Activated naive CD4-positive, alpha-beta T cell treated with anti-CD3 and anti-CD28 coated beads, Interleukin-2, amount 50 U/mL, for 72 hours (primary cell): ENCODE measurements at regions not wholly inside any gene's neighbourhood (a gene's known extent, or its start where the extent isn't known, plus 50 kb on each side); places are given as distances from the start of the nearest gene placed in this dataset.

Experiments
- ATAC-seq, 2 donors: fragments of 150-1000 bp; cut with Tn5 transposase; 2 replicates each; pipeline ENCODE4 v1.10.0; 2021; ENCODE audit warnings: mild to moderate bottlenecking in 2 of 2, moderate library complexity in 2 of 2
- DNase-seq, 2 donors: peaks; one replicate each; pipeline ENCODE4 v3.0.0; 2021 to 2022; ENCODE audit warnings: low spot score in 2 of 2
- H3K27ac Mint-ChIP-seq, 2 donors: one replicate each; pipeline ENCODE4 v1.8.0; 2022; ENCODE audit warnings: mild to moderate bottlenecking in 2 of 2, mixed read lengths in 2 of 2
- H3K36me3 Mint-ChIP-seq, 2 donors: one replicate each; pipeline ENCODE4 v1.8.0; 2022; ENCODE audit warnings: mixed read lengths in 2 of 2
- H3K9me3 Mint-ChIP-seq, 2 donors: one replicate each; pipeline ENCODE4 v1.8.0; 2022; ENCODE audit warnings: mixed read lengths in 2 of 2

DNA sequence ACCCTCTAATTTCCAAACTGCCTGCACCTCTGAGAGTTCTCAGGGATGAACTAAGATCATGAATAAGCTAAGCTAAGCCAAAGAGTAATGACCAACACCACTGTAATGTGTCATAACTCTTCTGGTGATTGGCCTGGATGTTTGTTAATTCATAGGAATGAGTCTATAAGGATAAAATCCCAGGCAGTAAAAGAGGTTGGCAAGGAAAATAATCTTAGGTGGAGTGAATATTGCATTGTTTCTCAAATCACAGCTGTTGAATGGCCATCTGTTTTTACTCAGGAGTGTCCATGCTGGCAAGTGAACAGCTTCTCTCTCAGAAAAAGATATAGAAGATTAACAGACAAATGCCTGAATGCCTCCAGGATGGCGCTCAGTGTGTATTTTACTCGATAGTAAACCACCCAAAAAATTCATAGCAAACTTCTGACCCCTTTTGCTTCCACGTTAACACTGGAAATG, 60.8 kb upstream of the GLS start:
- H3K27ac Mint-ChIP-seq, result no peak overlapping the region

DNA sequence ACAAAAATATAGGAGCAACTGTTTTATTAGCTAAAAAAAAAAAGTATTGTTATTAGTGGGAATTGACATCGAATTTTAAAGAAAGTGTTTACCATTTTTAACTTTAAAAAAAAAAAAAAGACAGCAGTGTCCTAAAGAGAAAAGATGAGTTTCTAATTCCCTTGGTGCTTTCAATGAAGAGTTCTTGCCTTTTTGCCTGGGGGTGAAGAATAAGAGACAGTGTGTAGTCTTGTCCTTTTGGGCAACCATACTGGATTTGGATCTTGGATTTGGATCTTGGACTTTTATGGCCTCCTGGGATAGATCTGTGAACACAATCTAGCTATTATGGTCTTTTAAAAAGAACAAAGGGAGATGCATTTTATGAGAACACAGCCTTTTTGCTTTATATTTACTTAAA, 60.2 kb upstream of the GLS start:
- ATAC-seq (no peak), DNase-seq (no peak)
- Mint-ChIP-seq H3K36me3 (peaks cover 8 to 16% of the 10 kb centered on the region in 2 donors), H3K9me3 (peaks cover 6 to 20% of the 10 kb centered on the region in 2 donors), H3K27ac (no peak overlapping the region)

More for the DNA sequence above, 60.8 kb upstream of the GLS start:
- peaks cover 8 to 16% of the 10 kb centered on the region in 2 donors for H3K36me3 Mint-ChIP-seq
- no peak for ATAC-seq
- no peak for DNase-seq
- H3K9me3 Mint-ChIP-seq, result peaks cover 6 to 20% of the 10 kb centered on the region in 2 donors

DNA sequence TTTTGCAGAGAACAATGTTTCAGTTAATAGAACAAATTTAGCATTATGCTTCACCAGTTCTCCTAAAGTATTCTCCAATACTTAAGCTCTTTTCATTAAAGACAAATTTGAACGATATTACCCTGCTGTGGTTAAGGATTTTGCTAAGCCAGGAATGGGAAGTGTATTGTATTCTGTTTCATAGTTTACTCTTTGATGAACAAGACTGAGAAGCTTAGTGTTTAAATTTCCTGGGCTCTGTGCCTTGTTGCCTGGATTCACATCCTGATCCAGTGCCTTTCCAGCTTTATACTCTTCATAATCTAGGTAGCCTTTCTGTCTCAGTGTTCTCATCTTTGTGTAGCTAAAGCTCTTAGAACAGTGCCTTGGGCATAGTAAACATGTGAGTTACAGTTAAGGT, 58.6 kb upstream of the GLS start:
- DNase-seq (no peak), ATAC-seq (no peak)
- no peak overlapping the region for H3K27ac Mint-ChIP-seq
- H3K36me3 Mint-ChIP-seq, result peaks cover 0 to 7% of the 10 kb centered on the region in 2 donors
- H3K9me3 Mint-ChIP-seq, result peaks cover 0 to 10% of the 10 kb centered on the region in 2 donors

DNA sequence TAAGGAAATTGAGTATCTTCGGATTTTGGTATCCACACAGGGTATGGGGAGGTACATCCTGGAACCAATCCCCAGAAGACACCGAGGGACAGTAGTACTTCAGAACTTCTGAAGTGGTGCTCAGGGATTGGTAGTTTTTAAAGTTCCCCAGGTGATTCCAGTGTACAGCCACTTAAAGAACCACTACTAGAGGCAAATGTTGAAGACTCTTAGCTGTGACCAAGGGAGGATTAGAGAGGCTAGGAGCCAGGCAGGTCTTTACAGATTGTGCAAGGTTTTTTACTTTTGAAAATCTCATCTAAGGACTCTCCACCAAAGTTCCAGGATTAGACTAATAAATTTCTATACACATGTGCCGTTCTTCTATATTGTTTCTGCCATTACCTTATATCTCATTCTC, 52.9 kb upstream of the GLS start:
- no peaks in the 10 kb centered on the region for H3K36me3 Mint-ChIP-seq
- ATAC-seq (no peak), DNase-seq (no peak)
- peaks cover 0 to 4% of the 10 kb centered on the region in 2 donors for H3K9me3 Mint-ChIP-seq
- H3K27ac Mint-ChIP-seq, result no peak overlapping the region

DNA sequence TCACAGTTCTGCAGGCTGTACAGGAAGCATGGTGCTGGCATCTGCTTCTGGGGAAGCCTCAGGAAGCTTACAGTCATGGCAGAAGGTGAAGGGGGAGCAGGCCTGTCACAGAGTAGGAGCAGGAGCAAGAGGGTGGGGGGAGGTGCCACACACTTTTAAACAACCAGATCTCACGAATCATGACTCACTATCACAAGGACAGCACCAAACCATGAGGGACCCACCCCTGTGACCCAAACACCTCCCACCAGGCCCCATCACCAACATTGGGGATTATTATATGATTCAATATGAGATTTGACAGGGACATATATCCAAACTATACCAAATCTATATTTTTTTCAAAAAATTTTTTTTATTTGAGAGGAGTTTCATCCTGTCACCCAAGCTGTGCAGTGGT, 51.0 kb upstream of the GLS start:
- Mint-ChIP-seq H3K9me3 (peaks cover 0 to 4% of the 10 kb centered on the region in 2 donors), H3K27ac (no peak overlapping the region), H3K36me3 (no peaks in the 10 kb centered on the region)
- ATAC-seq, result peak in 1 of 2 donors; percentile 96
- DNase-seq, result no peak
